Astrocyte (in vitro differentiated cells and primary cell): ENCODE measurements at regions not wholly inside any gene's neighbourhood (a gene's known extent, or its start where the extent isn't known, plus 50 kb on each side); places are given as distances from the start of the nearest gene placed in this dataset.

Experiments used
- DNase-seq: peaks from one replicate; pipeline ENCODE4 v3.0.0-alpha.2; 2010; ENCODE audit warnings: low read depth
- FAIRE-seq: peaks from 2 replicates; lab custom pipeline; 2011; peaks lifted over from hg19 to GRCh38; lab: Jason Lieb, UNC
- H2AFZ ChIP-seq: 2 replicates; pipeline ENCODE4 v1.6.0; 2012; ENCODE audit warnings: low read depth, low read length, inconsistent platforms
- H3K27ac ChIP-seq: 2 replicates; pipeline ENCODE4 v1.5.1; 2011; ENCODE audit warnings: low read depth, low read length, inconsistent platforms
- H3K27me3 ChIP-seq: 2 replicates; pipeline ENCODE4 v1.6.0; 2011; ENCODE audit warnings: low read length, inconsistent platforms; ENCODE audit not compliant: insufficient read depth
- H3K36me3 ChIP-seq: 2 replicates; pipeline ENCODE4 v1.5.1; 2011; ENCODE audit warnings: low read length, inconsistent platforms; ENCODE audit not compliant: insufficient read depth
- H3K4me1 ChIP-seq: 2 replicates; pipeline ENCODE4 v1.5.1; 2011; ENCODE audit warnings: low read length, inconsistent platforms; ENCODE audit not compliant: insufficient read depth
- H3K4me2 ChIP-seq: 2 replicates; pipeline ENCODE4 v1.6.0; 2012; ENCODE audit warnings: low read length, inconsistent platforms
- H3K4me3 ChIP-seq: 2 replicates; pipeline ENCODE4 v1.5.1; 2011; ENCODE audit warnings: low read depth, mild to moderate bottlenecking, low read length, inconsistent platforms; ENCODE audit not compliant: insufficient read depth
- H3K79me2 ChIP-seq: 2 replicates; pipeline ENCODE4 v1.6.0; 2012; ENCODE audit warnings: mild to moderate bottlenecking, low read length, inconsistent platforms; ENCODE audit not compliant: insufficient read depth
- H3K9ac ChIP-seq: 2 replicates; pipeline ENCODE4 v1.6.0; 2012; ENCODE audit warnings: mild to moderate bottlenecking, low read length, inconsistent platforms
- H3K9me3 ChIP-seq: 2 replicates; pipeline ENCODE4 v1.5.1; 2012; ENCODE audit warnings: low read depth, mild to moderate bottlenecking, low read length, inconsistent platforms; ENCODE audit not compliant: insufficient read depth
- H4K20me1 ChIP-seq: 2 replicates; pipeline ENCODE4 v1.6.0; 2012; ENCODE audit warnings: low read length, inconsistent platforms; ENCODE audit not compliant: insufficient read depth
- H3K27ac Mint-ChIP-seq: one replicate; pipeline ENCODE4 v1.8.0; 2021; ENCODE audit warnings: mild to moderate bottlenecking, mixed read lengths; ENCODE audit not compliant: unreplicated experiment
- H3K27me3 Mint-ChIP-seq: one replicate; pipeline ENCODE4 v1.8.0; 2021; ENCODE audit warnings: low read depth, mixed read lengths; ENCODE audit not compliant: unreplicated experiment
- H3K36me3 Mint-ChIP-seq: one replicate; pipeline ENCODE4 v1.8.0; 2021; ENCODE audit warnings: low read depth, mixed read lengths; ENCODE audit not compliant: unreplicated experiment
- H3K4me1 Mint-ChIP-seq: one replicate; pipeline ENCODE4 v1.8.0; 2021; ENCODE audit warnings: low read depth, mixed read lengths; ENCODE audit not compliant: unreplicated experiment
- H3K4me3 Mint-ChIP-seq: one replicate; pipeline ENCODE4 v1.8.0; 2021; ENCODE audit warnings: mild to moderate bottlenecking, moderate library complexity, mixed read lengths; ENCODE audit not compliant: unreplicated experiment
- H3K9me3 Mint-ChIP-seq: one replicate; pipeline ENCODE4 v1.8.0; 2021; ENCODE audit warnings: mild to moderate bottlenecking, mixed read lengths; ENCODE audit not compliant: unreplicated experiment
- EZH2 ChIP-seq: IDR thresholded peaks from 2 replicates; pipeline ENCODE4 v1.6.1; 2012; ENCODE audit warnings: mild to moderate bottlenecking, low read length, inconsistent platforms; ENCODE audit not compliant: insufficient read depth
- TF ChIP-seq, protein P1 (sequence below): IDR thresholded peaks from 2 replicates; pipeline ENCODE4 v1.5.1; 2011; ENCODE audit warnings: low read depth, mild to moderate bottlenecking, inconsistent platforms, low read length, moderate library complexity; ENCODE audit not compliant: insufficient read depth

DNA sequence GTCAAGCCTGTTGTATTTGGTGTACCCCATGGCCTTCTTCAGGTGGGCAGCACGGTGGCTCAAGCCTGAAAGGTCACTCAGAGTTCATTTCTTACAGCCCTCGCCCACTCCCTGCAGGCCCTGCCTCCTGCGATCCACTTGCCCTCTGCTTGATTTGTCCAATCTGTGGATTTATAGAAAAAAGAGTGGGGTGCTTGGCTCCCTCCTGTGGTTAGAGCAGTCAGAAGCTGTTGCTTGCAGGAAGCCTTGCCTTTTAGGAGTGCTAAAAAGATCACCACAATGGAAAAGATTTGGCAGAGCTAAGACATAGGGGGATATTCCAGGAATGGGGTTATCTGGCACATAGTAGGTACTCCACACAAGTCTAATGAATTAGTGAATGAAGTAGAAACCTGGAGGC is 108.0 kb upstream of the TRABD2B start:
- TF ChIP-seq EZH2 = no peak
- TF ChIP-seq, protein P1, sequence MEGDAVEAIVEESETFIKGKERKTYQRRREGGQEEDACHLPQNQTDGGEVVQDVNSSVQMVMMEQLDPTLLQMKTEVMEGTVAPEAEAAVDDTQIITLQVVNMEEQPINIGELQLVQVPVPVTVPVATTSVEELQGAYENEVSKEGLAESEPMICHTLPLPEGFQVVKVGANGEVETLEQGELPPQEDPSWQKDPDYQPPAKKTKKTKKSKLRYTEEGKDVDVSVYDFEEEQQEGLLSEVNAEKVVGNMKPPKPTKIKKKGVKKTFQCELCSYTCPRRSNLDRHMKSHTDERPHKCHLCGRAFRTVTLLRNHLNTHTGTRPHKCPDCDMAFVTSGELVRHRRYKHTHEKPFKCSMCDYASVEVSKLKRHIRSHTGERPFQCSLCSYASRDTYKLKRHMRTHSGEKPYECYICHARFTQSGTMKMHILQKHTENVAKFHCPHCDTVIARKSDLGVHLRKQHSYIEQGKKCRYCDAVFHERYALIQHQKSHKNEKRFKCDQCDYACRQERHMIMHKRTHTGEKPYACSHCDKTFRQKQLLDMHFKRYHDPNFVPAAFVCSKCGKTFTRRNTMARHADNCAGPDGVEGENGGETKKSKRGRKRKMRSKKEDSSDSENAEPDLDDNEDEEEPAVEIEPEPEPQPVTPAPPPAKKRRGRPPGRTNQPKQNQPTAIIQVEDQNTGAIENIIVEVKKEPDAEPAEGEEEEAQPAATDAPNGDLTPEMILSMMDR = no peak
- no peaks in the 10 kb centered on the region for H3K9me3 ChIP-seq
- H3K36me3 ChIP-seq = no peaks in the 10 kb centered on the region
- no peak overlapping the region for H3K4me3 Mint-ChIP-seq
- no peak for DNase-seq
- H3K27me3 ChIP-seq = peaks cover 3% of the 10 kb centered on the region
- H3K27ac ChIP-seq = no peak overlapping the region
- peaks cover 17% of the 10 kb centered on the region for H3K27me3 Mint-ChIP-seq
- H3K36me3 Mint-ChIP-seq = no peaks in the 10 kb centered on the region
- H2AFZ ChIP-seq = no peak overlapping the region
- no peak overlapping the region for H3K4me2 ChIP-seq
- no peaks in the 10 kb centered on the region for H3K4me1 ChIP-seq
- H3K9me3 Mint-ChIP-seq = no peaks in the 10 kb centered on the region
- H3K4me1 Mint-ChIP-seq = no peaks in the 10 kb centered on the region
- FAIRE-seq = no peak
- H3K27ac Mint-ChIP-seq = no peak overlapping the region
- no peak overlapping the region for H3K9ac ChIP-seq
- H3K79me2 ChIP-seq = no peaks in the 10 kb centered on the region
- H4K20me1 ChIP-seq = no peaks in the 10 kb centered on the region
- no peak overlapping the region for H3K4me3 ChIP-seq

DNA sequence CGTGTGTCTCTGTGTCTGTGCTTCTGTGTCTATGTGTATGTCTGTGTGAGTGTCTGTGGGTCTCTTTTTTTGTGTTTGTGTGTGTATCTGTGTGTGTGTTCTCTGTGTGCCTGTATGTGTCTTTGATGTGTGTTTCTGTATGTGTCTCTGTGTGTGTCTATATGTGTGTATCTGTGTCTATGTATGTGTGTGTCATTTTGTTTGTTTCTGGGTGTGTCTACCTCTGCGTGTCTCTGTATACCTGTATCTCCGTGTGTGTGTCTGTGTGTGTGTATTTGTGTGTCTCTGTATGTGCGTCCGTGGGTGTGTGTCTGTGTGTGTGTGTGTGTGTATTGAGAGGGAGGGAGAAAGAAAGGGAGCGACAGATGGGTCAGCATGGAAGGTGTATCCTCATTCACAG is 106.3 kb upstream of the TRABD2B start:
- DNase-seq (no peak), FAIRE-seq (no peak)
- H3K27me3 ChIP-seq = no peaks in the 10 kb centered on the region
- Mint-ChIP-seq H3K36me3 (no peaks in the 10 kb centered on the region), H3K27ac (no peak overlapping the region), H3K9me3 (peaks cover under 1% of the 10 kb centered on the region), H3K4me3 (no peak overlapping the region), H3K27me3 (peaks cover 22% of the 10 kb centered on the region), H3K4me1 (no peaks in the 10 kb centered on the region)
- H3K27ac ChIP-seq = no peak overlapping the region
- H2AFZ ChIP-seq = no peak overlapping the region
- no peak overlapping the region for H3K4me3 ChIP-seq
- H3K36me3 ChIP-seq = no peaks in the 10 kb centered on the region
- no peaks in the 10 kb centered on the region for H3K79me2 ChIP-seq
- no peak overlapping the region for H3K4me2 ChIP-seq
- H4K20me1 ChIP-seq = no peaks in the 10 kb centered on the region
- H3K9me3 ChIP-seq = no peaks in the 10 kb centered on the region
- TF ChIP-seq, protein P1 = no peak
- no peak for TF ChIP-seq EZH2
- H3K4me1 ChIP-seq = no peaks in the 10 kb centered on the region
- H3K9ac ChIP-seq = no peak overlapping the region

DNA sequence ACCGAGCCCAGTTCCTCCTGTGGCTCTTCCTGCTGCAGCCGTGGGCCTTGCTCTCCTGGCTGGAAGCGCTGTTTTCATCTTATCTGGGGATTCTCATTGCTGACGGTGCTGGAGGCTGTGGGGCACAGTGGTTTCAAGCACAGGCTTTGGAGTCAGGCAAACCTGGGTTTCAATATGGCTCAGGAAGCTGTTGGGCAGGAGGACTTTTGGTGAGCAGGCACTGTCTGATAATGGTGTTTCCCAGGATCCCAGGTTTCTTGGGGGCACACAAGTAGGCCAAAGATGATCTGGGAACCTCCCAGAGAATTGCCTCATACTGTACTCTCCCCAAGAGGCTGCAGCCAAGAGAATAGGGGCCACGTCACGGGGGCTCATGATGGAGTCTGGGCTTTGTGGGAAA is 105.6 kb upstream of the TRABD2B start:
- Mint-ChIP-seq H3K27me3 (peaks cover 29% of the 10 kb centered on the region), H3K9me3 (peaks cover 2% of the 10 kb centered on the region), H3K36me3 (no peaks in the 10 kb centered on the region), H3K27ac (no peak overlapping the region), H3K4me3 (no peak overlapping the region), H3K4me1 (no peaks in the 10 kb centered on the region)
- Histone ChIP-seq H3K4me3 (no peak overlapping the region), H3K27ac (no peak overlapping the region), H3K79me2 (no peaks in the 10 kb centered on the region), H4K20me1 (no peaks in the 10 kb centered on the region), H3K36me3 (no peaks in the 10 kb centered on the region), H3K4me2 (no peak overlapping the region), H2AFZ (no peak overlapping the region), H3K9ac (no peak overlapping the region), H3K4me1 (no peaks in the 10 kb centered on the region), H3K27me3 (no peaks in the 10 kb centered on the region), H3K9me3 (no peaks in the 10 kb centered on the region)
- DNase-seq (no peak), FAIRE-seq (no peak)
- no peak for TF ChIP-seq EZH2
- TF ChIP-seq, protein P1 = no peak
